PC-3 (cell line): ENCODE measurements at regions not wholly inside any gene's neighbourhood (a gene's known extent, or its start where the extent isn't known, plus 50 kb on each side); places are given as distances from the start of the nearest gene placed in this dataset.

ENCODE experiments used
- ATAC-seq: fragments of 200-7000 bp; cut with Tn5 transposase; 2 replicates; pipeline ENCODE4 v1.9.1; 2020; ENCODE audit warnings: mild to moderate bottlenecking, moderate library complexity
- BruUV-seq: library from RNA; stranded (reverse); fragments of 400-500 nt; replicated peaks from 2 replicates; lab custom pipeline; 2021; lab: Mats Ljungman, UMichigan
- CTCF ChIA-PET: fragments of 300-600 bp; sonication (Branson Sonifier 250); formaldehyde crosslinking; loops from one replicate; lab custom pipeline; 2022; ENCODE audit warnings: antibody characterized with exemption; lab: Charles Lee
- POLR2A ChIA-PET: fragments of 300-600 bp; sonication (Branson Sonifier 250); formaldehyde crosslinking; loops from one replicate; lab custom pipeline; 2022; ENCODE audit warnings: antibody characterized with exemption; ENCODE audit not compliant: unreplicated experiment; lab: Charles Lee
- DNase-seq: peaks from one replicate; pipeline ENCODE4 v3.0.0-alpha.2; 2015
- H2AFZ ChIP-seq: fragments of 300-600 bp; sonication (generic); 2 replicates; pipeline ENCODE4 v1.6.0; 2016; ENCODE audit warnings: antibody characterized with exemption, low read length
- H3F3A ChIP-seq: fragments of 300-600 bp; sonication (generic); one replicate; pipeline ENCODE4 v1.6.0; 2017; ENCODE audit warnings: antibody characterized with exemption, low read length, control low read depth, mild to moderate bottlenecking; ENCODE audit not compliant: unreplicated experiment
- H3K27ac ChIP-seq: fragments of 300-600 bp; sonication (generic); 2 replicates; pipeline ENCODE4 v1.5.1; 2016; ENCODE audit warnings: mild to moderate bottlenecking, low read length
- H3K27me3 ChIP-seq: fragments of 300-600 bp; sonication (generic); 2 replicates; pipeline ENCODE4 v1.6.1; 2016; ENCODE audit warnings: low read length, mixed read lengths
- H3K36me3 ChIP-seq: fragments of 300-600 bp; sonication (generic); 2 replicates; pipeline ENCODE4 v1.6.1; 2016; ENCODE audit warnings: low read depth, mixed run types, low read length, mixed read lengths
- H3K4me1 ChIP-seq: fragments of 300-600 bp; sonication (generic); 2 replicates; pipeline ENCODE4 v1.5.1; 2016; ENCODE audit warnings: low read length; ENCODE audit not compliant: insufficient read depth
- H3K4me2 ChIP-seq: fragments of 300-600 bp; sonication (generic); 2 replicates; pipeline ENCODE4 v1.6.0; 2016; ENCODE audit warnings: low read length
- H3K4me3 ChIP-seq: fragments of 300-600 bp; sonication (generic); 2 replicates; pipeline ENCODE4 v1.5.1; 2016; ENCODE audit warnings: mild to moderate bottlenecking, low read length, mixed read lengths
- H3K79me2 ChIP-seq: fragments of 300-600 bp; sonication (generic); 2 replicates; pipeline ENCODE4 v1.6.1; 2017; ENCODE audit warnings: low read length, mixed read lengths
- H3K9ac ChIP-seq: fragments of 300-600 bp; sonication (generic); 2 replicates; pipeline ENCODE4 v1.6.0; 2016; ENCODE audit warnings: mild to moderate bottlenecking, low read length
- H3K9me2 ChIP-seq: fragments of 300-600 bp; sonication (generic); replicated peaks from 2 replicates; pipeline ENCODE4 v1.6.1; 2016; ENCODE audit warnings: mixed run types, low read length, mixed read lengths
- H3K9me3 ChIP-seq: fragments of 300-600 bp; sonication (generic); 2 replicates; pipeline ENCODE4 v1.6.1; 2016; ENCODE audit warnings: low read length, mixed read lengths
- H4K20me1 ChIP-seq: fragments of 300-600 bp; sonication (generic); 2 replicates; pipeline ENCODE4 v1.6.1; 2016; ENCODE audit warnings: low read length, mixed read lengths
- EZH2 ChIP-seq: fragments of 300-600 bp; sonication (generic); IDR thresholded peaks from one replicate; pipeline ENCODE4 v1.6.1; 2017; ENCODE audit warnings: antibody characterized with exemption, mild to moderate bottlenecking, low read length; ENCODE audit not compliant: unreplicated experiment
- EZH2phosphoT487 ChIP-seq: fragments of 300-600 bp; sonication (generic); IDR thresholded peaks from 2 replicates; pipeline ENCODE4 v1.6.1; 2018; ENCODE audit warnings: mild to moderate bottlenecking, antibody characterized with exemption, low read length, borderline replicate concordance
- intact Hi-C: fragments of 100-400 bp; cut with micrococcal nuclease; formaldehyde crosslinking; loops from 2 replicates; pipeline ENCODE4 v1.9.0; 2023
- TF ChIP-seq, protein P1 (sequence below): fragments of 300-600 bp; sonication (generic); conservative IDR thresholded peaks from 2 replicates; pipeline ENCODE4 v1.5.1; 2017; ENCODE audit warnings: antibody characterized with exemption, low read depth, mild to moderate bottlenecking, low read length

DNA sequence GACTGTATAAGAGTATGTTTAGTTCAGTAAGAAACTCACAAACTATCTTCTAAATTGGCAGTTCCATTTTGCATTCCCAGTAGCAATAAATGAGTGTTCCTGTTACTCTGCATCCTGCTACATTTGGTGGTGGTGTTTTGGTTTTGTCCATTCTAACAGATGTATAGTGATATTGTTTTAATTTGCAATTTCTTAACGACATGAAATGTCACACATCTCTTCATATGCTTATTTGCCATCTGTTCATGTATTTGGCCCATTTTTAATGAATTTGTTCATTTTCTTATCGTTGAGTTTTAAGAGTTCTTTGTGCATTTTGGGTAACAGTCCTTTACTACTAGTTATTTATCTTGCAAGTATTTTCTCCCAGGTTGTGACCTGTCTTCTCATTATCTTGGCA is 232.2 kb downstream of the TMA16 start:
- ChIA-PET POLR2A (no interaction called here), CTCF (no interaction called here)
- Histone ChIP-seq H3K4me2 (no peak overlapping the region), H3K27ac (no peak overlapping the region), H3F3A (no peaks in the 10 kb centered on the region), H3K36me3 (no peaks in the 10 kb centered on the region), H3K9me3 (no peaks in the 10 kb centered on the region), H4K20me1 (no peaks in the 10 kb centered on the region), H3K79me2 (no peaks in the 10 kb centered on the region), H3K4me1 (no peaks in the 10 kb centered on the region), H3K9ac (no peak overlapping the region), H2AFZ (no peak overlapping the region), H3K4me3 (no peak overlapping the region), H3K27me3 (no peaks in the 10 kb centered on the region), H3K9me2 (no peaks in the 10 kb centered on the region)
- TF ChIP-seq, protein P1, sequence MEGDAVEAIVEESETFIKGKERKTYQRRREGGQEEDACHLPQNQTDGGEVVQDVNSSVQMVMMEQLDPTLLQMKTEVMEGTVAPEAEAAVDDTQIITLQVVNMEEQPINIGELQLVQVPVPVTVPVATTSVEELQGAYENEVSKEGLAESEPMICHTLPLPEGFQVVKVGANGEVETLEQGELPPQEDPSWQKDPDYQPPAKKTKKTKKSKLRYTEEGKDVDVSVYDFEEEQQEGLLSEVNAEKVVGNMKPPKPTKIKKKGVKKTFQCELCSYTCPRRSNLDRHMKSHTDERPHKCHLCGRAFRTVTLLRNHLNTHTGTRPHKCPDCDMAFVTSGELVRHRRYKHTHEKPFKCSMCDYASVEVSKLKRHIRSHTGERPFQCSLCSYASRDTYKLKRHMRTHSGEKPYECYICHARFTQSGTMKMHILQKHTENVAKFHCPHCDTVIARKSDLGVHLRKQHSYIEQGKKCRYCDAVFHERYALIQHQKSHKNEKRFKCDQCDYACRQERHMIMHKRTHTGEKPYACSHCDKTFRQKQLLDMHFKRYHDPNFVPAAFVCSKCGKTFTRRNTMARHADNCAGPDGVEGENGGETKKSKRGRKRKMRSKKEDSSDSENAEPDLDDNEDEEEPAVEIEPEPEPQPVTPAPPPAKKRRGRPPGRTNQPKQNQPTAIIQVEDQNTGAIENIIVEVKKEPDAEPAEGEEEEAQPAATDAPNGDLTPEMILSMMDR, result no peak
- TF ChIP-seq EZH2phosphoT487 (no peak), EZH2 (no peak)
- no TSS peak for BruUV-seq
- ATAC-seq (no peak), DNase-seq (no peak)
- intact Hi-C loops, result no loop called here

DNA sequence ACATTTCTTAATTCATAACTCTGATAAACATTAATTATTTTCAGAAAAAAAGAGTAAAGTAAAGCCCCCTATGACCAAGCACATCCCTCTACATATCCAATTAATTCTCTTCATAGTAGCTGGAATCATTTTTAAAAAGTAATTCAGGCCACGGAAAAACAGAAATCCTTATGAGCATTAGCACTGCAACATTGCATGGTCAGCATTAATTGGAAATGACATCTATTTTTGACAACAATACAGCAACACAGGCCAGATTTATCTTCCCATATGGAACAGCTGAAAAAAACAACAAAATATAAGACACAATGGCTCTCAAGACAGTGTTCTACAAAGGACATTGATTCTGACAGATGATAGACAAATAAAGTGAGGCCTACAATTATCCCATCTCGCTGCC is 236.6 kb downstream of the TMA16 start:
- CTCF ChIA-PET, result no interaction called here

DNA sequence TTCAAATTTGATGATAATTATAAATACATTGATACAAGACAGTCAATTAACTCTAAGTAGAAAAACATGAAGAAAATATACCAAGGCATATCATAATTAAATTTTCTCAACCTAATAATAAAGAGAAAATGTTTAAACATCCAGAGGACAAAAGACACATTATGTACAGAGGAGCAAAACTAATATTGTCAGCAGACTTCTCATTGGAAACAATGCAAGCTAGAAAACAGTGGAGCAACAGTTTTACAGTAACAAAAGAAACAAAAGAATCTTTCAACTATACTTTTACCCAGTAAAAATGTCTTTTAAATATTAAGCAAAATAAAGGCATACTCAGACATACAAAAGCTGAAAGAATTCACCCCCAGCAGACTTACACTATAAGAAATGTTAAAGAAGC is 238.0 kb downstream of the TMA16 start:
- no peaks in the 10 kb centered on the region for H3K27me3 ChIP-seq
- H3K4me1 ChIP-seq, result no peaks in the 10 kb centered on the region
- H3K9me2 ChIP-seq, result no peaks in the 10 kb centered on the region
- no peaks in the 10 kb centered on the region for H3K36me3 ChIP-seq
- TF ChIP-seq, protein P1, result no peak
- TF ChIP-seq EZH2phosphoT487, result no peak
- TF ChIP-seq EZH2, result no peak
- H3K4me2 ChIP-seq, result no peak overlapping the region
- H3K9ac ChIP-seq, result no peak overlapping the region
- no peaks in the 10 kb centered on the region for H3K9me3 ChIP-seq
- H3K4me3 ChIP-seq, result no peak overlapping the region
- ChIA-PET POLR2A (no interaction called here), CTCF (no interaction called here)
- H2AFZ ChIP-seq, result no peak overlapping the region
- H3K79me2 ChIP-seq, result no peaks in the 10 kb centered on the region
- intact Hi-C loops, result no loop called here
- DNase-seq, result no peak
- H3F3A ChIP-seq, result no peaks in the 10 kb centered on the region
- ATAC-seq, result no peak
- BruUV-seq, result no TSS peak
- no peak overlapping the region for H3K27ac ChIP-seq
- H4K20me1 ChIP-seq, result no peaks in the 10 kb centered on the region

More for the DNA sequence above, 236.6 kb downstream of the TMA16 start:
- POLR2A ChIA-PET, result no interaction called here
- intact Hi-C loops, result no loop called here
- no TSS peak for BruUV-seq
- Histone ChIP-seq H3K4me2 (no peak overlapping the region), H3K27ac (no peak overlapping the region), H3K4me3 (no peak overlapping the region), H3K9ac (no peak overlapping the region), H3K27me3 (no peaks in the 10 kb centered on the region), H3K36me3 (no peaks in the 10 kb centered on the region), H3K79me2 (no peaks in the 10 kb centered on the region), H3F3A (no peaks in the 10 kb centered on the region), H3K9me3 (no peaks in the 10 kb centered on the region), H4K20me1 (no peaks in the 10 kb centered on the region), H3K4me1 (no peaks in the 10 kb centered on the region), H2AFZ (no peak overlapping the region), H3K9me2 (no peaks in the 10 kb centered on the region)
- DNase-seq (no peak), ATAC-seq (no peak)
- TF ChIP-seq EZH2 (no peak), EZH2phosphoT487 (no peak)
- TF ChIP-seq, protein P1, result no peak
